IPS-NIHi11 (cell line): ENCODE measurements at regions not wholly inside any gene's neighbourhood (a gene's known extent, or its start where the extent isn't known, plus 50 kb on each side); places are given as distances from the start of the nearest gene placed in this dataset.

Source experiments
- DNase-seq: peaks from one replicate; pipeline ENCODE4 v3.0.0; 2012; ENCODE audit warnings: mixed read lengths, low spot score

DNA sequence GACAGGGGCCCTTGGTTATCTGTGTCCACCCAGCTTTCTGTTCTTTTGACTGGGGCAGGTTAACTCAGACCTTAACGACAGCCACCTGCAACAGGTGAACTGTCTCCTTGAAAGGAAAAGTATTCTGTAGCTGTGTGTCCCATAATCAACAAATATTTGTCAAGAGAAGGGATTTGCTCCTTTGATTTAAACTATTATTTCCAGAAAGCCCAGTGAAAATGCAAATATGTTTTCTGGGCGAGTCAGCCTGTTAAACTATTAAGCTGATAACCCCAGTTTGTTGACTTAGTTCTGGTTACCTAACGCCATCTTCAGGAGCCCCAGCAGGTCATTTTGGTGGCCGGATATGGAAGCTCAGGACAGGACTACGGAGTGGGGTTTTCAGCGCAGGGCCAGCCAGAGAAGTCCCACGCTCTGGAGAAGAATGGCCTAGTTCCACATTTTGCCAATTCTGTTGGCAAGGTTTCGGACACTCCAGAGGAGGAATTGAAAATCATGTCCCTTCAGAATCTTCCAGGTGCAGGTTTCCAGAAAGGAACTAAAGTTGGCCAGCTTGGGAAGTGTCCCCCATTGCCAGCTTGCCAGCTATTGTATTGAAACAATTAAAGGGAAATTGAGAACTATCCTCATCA is 54.5 kb downstream of the ADRA2A start:
- DNase-seq = no peak

DNA sequence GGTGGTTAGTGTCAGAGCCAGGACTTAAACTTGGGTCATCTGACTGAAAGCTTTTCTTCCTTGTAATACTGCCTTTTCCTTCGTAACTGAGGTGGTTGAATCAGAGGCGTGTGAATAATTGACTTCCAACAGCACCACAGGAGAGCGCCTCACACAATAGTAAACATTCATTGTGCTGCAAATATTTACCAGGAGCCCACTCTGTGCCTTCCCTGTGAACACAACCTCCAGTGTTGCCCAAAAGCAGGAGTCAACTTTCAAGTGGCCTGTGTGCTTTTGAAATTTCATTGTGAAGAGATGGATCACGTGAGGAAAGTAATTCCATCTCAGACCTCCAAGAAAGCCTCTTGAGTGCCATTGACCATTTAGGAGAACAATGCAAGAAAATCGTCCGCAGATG is 60.2 kb downstream of the ADRA2A start:
- peak; percentile 62 for DNase-seq

DNA sequence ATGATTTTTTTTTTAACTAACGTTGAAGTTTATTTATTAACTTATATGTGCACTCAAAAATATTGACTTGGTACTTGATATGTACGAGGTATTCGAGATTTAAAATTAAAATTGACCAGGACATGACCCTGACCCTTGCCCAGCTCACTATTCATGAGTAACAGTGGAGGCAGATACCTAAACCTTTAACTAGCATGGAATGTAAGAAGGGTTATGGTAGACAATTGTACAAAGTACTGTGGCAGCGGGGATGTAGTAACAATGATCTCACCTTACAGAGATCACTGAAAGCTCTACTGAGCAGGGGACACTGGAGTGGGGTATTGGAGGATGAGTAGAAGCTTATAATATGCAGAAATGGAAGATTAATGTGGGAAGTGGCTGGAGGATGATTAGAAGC is 60.8 kb downstream of the ADRA2A start:
- no peak for DNase-seq

DNA sequence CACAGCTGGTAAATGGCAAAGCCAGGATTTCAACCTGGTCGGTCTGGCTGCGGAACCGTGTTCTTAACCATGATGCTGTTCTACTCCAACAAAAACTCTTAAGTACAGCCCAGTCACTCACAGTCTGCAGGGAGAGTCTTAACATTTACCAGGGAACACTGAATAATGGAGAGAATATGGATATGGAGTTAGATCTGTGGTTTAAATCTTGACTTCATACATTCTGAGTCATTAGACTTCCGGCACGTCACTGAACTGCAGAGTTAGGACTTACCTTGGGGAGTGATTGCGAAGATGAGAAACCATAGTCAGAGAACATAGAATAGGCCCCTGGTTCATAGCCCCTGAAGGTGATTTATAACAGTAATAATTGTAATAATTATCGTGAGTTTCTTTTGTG is 61.7 kb downstream of the ADRA2A start:
- no peak for DNase-seq

DNA sequence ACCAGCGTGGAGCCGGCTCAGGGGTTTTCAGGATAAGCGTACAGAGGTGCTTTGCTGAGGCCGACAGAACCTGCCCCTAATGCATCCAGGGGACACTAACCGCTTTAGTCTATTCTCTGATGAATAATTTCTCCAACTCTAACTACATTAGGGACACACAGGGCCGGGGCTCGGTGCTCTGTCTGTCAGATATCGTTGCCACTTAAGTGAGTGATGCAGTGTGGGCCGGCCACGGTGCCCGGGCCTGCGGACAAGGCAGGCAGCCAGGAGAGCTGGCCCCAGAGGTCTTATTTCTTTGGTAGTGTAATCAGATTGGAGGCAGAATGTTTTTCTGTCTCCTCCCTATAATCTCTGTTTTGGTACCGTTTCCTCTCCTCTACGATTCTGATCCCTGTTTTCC is 62.7 kb downstream of the ADRA2A start:
- DNase-seq = no peak

DNA sequence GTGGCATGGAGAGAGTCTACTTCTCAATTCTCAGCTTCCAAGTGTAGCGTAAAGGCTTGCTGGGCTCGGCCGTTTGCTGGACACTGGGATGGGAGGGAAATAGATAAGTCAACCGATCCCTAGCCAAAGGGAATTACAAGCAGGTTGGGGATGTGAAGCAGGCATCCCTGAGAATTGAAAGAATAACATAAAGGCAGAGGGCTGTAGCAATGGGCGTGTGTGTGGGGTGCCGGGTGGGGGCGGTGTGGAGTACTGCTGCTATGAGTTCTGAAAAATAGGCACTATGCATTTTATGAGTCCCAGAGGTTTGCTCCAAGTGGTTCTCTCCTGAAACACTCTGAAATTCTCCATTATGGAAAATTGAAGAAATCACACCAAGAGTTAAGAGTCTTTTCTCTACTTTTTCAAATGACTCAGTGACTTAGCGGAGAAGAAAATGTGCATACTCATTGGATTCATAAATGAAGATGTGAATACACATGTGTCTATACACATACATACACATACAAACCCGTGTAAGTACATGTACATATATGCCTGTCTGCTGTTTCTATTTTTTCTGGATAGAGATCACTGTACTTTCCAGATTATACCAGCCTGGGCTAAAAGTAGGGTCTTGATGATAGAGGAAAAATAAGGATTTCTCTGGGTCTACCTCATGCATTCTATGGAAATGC is 65.4 kb downstream of the ADRA2A start:
- DNase-seq = no peak

DNA sequence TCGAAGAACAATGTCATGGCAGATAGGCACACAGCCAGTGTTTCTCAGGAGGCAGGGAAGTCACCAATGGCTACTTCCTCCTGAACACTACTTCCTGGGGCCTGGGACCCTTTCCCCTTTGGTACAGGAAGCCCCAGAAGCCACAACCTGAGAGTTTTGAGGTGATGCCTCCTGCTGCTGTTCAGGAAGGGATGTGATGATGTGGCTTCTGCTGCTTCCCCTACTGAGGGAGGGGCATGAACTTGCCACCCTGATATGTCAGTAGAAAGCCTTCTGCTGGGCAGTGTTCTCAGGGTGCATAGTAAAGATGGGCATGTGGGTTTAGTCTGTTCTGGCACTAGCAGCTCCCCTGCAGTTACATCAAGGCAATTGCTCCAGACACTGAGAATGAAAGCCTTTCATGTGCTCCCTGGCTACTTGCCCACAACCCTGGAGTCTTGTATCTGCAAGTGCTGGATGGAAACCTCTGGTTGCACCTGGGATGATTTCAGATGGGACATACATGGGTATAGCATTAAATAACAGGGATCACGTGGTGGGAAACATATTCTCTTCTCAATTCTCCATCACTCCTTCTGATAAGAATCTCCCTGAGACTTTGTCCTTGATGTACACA is 69.3 kb downstream of the ADRA2A start:
- DNase-seq = no peak

DNA sequence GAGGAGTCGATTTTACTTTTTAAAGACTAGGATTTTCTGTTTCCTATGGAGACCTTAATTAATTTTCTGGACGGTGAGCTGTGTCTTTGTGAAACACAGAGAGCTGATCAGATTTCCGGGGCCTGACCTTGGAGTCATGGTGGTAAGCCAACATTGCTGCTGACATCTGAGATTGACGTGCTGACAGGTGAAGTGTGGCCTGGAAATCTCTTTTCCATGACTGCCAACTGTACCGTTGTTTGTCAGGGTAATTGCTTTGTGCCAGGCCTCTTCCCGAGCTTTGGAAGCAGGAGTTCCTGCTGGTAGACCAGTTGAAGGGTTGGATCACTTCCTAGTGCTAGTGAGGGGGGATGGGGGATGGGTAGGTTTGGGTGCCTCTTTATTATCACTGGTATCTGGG is 71.2 kb downstream of the ADRA2A start:
- no peak for DNase-seq

DNA sequence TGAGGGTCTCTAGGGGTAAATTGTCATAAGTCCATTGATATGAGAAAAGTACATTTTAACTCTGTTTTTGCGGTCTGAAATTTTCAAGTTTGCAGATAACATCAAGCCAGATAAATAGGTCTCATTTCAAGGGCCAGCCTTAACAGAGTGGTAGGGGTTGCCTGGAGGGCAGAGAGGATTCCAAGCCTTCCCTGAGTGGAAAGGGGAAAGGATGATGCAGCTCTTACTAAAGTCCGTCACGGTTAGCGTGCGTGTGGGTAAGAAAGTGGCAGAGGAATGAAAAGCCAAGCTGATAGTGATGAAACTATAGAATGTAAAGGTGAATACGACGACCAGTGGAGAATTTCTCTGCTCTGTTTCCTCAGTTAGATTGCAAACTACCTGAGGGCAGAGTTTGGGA is 71.6 kb downstream of the ADRA2A start:
- DNase-seq = no peak

DNA sequence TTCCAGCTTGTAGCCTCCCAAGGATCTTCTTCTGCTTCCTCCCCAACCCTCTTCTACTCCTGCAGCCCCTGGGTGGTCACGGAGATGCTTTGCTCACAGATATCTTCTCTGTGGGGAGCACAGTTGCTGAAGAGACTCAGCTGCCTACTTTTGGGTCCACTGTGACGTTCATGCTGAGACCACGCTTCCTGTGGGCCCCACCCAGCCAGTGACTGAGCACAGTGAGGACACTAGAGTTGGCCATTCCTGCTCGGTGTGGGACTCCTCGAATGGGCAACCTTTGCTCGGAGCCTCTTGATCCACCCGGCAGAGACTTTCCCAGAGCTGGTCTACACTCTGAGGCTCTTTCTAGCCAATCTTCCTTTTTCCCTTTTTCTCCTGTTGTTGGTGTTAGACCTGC is 73.9 kb downstream of the ADRA2A start:
- DNase-seq = no peak

DNA sequence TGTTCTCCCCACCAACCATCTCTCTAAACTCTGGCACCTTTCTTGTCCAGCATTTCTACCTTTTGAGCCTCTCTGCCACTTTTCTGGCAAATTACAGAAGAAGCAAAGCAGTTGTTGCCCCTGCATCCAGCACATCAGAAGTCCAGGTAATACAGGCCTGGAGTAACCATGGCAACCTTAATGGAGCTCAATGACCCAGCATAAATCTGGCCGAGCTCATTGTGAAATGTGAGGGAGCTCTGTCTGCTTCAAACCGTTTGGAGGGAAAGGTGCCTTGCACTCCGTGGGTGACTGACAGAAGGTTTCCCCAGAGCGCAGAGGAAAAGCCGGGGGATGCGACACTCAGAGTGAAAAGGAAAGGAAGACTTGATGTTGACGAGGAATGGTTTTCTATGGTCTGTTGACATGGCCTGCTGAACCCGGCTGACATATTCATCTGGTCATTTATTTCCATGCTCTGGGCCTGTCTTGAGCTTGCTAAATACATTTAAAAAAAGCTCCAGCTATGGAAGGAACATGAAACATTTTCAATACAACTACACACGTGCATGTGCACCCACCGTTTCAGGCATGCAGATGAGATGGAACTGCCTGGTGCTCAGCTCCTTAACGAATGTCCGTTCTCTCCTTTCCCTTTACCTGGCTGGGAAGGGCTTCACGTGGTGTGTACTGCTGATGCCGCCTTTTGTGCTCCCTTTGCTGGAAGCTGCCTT is 74.9 kb downstream of the ADRA2A start:
- no peak for DNase-seq

DNA sequence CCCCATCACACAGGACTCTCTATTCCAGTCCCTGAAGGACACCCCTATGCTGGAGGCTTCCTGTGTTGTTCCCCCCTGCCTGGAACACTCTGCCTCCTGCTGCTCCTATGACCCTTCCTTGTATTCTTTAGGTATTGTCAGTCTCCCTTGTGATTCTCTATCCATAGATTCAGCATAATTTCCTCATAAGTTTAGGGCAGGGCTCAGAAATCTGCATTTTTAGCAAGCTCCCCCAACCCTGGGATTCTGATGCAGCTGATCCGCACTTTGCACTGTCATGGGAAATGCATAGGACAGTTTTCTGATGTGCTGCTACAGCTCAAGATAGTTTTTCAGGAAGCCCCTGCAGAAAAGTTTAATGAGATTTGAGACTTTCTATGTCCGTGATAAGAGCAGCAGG is 79.9 kb downstream of the ADRA2A start:
- DNase-seq = no peak

DNA sequence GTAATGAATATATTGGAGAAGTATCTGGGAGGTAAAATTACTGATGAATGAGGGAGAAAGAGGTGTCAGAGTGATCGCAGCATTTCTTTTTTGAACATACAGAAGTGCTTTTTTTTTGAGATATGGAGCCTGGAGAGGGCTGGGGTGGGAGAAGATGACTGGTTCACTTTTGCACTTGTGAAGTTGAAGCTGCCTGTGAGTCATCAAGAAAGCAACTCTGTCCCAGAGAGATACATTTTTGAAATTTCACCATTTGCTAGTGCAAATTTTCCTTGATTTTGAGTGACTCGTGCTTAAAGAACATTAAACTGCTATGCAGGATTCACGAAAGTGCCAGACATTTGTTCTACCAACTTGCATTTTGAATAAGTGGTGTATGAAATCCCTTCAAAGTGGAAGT is 81.8 kb downstream of the ADRA2A start:
- DNase-seq = no peak

DNA sequence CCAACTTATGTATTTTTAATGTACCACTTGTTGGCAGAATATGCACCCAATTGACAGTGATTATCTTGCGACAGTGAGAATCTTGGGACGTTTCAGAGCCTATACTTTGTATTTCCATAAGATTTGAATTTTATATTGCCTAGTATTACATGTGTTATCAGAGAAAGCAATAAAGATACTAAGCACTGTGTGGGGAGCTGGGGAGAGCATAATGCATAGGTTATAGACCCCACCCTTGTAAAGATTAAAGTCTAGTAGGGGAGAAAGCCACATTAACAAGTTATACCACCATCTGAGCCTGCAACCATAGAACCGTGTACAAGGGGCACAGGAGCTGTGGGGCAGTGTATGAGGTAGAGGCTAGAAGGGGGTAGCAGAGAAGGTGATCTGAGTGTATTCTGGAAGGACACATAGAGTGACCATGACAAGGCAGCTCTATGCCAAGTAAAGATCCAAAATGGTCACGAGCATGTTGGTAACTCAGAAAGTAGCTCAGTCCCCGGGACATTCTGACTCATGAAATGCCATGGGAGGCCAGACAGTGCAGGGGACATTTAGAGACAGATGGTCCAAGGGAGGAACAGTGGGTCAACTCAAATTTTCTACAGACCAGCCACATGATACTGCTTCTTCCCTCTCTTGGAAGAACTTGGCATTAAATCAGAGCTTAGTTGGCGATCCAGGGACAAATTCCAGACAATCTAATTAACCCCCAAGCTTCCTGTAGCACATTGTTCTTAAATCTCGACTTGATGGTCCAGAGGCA is 84.5 kb downstream of the ADRA2A start:
- no peak for DNase-seq

DNA sequence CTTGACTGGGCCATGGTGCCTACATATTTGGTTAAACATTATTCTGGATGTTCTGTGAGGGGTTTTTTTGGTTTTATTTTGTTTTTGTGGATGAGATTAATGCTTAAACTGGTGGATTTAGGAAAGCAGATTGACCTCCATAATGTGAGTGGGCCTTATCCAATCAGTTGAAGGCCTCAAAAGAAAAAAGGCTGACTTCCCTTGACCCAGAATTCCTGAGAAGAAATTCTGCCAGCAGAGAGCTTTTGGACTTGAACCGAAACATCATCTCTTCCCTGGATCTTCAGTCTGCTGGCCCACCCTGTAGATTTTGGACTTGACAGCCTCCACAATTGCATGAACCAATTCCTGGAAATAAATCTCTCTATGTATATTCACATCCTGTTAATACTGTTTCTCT is 94.4 kb downstream of the ADRA2A start:
- DNase-seq = no peak

DNA sequence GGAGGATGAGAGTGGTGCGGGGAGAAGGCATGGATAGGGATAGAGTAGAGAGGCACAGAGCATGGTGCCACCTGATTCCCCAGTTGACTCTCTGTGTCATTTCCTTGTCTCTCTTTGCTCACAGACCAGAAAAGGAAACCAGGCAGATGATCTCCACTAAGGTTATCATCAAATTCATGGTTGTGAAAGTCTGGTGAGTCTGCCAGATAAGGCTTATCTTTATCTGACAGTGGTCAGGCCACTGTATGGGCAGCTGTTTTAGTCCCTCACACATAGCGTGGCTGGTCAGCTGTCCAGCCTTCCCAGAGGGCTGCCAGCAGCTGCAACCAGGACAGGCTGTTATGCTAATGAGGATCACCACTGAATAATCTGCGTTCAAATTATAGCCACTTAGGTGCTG is 99.0 kb downstream of the ADRA2A start:
- no peak for DNase-seq

DNA sequence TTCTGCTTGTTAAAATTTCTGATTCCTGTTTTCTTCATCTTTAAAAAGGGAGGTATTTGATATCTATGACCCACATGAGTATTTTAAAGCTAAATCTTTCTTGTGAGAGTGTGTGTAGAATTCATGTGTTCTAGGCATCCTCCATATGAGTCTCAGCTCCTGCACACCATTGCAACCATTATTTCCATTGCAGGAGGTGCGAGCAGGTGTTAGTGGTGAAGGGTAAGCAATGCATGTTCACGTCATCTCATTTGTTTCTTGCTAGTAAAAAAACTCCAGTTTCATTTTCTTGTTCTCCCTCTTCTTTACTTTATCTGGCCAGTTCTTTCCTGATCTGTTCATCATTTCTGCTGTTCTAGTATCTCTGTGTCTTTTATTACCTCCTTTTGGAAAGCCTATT is 100.5 kb downstream of the ADRA2A start:
- DNase-seq = no peak

DNA sequence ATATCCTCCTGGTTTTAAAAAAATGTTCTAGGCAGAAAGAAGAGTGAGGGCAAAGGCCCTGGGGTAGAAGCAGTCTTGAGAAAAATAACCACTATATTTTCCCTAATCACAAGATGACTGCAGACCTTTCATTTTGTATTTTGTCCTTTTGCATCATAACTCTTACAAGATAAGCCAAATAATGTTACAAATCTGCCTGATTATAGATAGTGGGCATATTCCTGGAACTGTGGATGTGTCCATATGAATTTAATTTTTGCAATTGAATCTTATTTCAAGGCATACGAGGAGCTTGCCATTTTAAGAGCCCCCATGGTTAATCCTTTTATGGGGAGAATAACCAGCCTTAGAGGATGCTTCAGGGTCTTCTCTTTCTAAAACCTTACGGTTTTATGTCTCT is 102.7 kb downstream of the ADRA2A start:
- DNase-seq = no peak

DNA sequence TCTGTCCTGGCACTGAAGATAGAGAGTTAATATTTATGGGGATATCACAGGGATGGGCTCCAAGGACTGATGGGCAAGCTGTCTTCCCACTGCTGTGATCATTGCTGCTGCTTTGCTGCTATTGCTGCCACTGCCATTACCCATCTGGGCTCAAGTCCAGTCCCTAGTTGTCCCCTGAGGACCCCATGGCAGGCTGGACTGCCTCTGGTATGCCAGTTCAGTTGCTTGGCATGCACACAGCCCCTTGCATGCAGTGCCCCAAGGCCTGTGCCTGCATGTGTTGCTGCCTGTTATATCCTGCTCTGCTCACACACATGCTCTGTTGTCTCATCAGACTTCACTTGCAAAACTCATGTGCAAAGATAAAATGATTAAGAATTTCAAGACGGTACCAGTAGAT is 109.5 kb downstream of the ADRA2A start:
- no peak for DNase-seq

DNA sequence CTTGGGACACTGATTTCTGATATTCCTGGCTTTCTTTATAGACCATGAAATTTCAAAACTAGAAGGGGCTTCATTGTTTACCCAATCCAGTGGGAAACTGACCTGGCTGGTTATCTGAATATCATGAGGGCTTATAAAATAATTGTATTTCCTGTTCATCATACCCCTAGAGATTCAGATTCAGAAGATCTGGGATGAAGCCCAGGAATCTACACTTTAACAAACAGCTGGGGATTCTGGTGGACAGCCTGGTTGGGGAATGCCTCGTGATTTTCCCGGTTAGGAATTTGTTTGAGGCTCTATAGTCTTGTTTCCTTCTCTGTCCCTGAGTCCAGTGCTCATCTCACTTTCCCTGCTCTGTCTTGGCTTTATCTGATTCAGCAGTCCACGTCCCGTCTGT is 110.3 kb downstream of the ADRA2A start:
- DNase-seq = no peak

DNA sequence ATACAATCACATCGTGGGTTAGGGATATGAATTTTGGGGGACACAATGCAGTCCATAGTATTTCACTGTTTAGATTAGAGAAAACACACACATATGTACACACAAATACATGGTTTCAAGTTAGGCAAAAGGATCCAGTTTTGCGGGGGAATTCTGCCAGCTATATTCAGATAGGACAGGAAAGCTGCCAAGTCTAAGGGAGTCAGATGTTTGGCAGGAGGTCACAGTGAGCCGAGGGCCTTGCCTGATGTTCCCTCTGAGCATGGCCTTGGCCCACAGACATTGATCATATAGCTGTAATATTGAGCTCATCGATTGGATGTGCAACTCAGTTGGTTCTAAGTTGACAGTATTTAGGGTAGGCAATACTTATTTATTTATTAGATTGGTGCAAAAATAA is 122.8 kb downstream of the ADRA2A start:
- no peak for DNase-seq

DNA sequence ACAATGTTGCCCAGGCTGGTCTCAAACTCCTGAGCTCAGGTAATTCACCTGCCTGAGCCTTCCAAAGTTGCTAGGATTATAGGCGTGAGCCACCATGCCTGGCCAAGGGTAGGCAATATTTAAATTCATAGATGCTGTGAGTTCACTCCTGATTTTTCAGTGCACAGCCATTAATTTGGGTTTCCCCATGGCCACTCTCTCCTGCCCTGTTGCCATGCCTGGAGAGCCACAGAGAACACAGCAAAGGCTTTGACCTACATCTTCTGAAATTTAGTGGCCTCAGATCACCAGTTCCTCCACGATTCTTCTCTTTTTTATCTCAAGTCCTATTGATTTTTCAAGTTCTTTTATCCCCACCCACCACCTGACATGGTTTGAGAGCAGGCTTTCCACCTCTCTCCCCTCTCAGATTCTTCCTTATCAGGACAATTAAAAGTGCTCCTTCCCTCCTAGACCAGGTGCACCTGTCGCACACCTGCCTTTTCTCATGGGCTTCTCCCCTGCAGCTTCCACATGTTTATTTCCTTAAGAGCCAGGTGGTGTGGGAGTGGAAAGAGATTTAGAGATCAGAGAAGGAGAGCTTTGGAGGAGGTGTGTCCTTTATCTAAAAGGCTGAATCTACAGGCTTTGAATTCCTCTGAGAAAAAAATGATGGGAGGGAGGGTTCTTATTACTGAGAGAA is 123.8 kb downstream of the ADRA2A start:
- no peak for DNase-seq
